ENCODE measurements at regions not wholly inside any gene's neighbourhood (a gene's known extent, or its start where the extent isn't known, plus 50 kb on each side); places are given as distances from the start of the nearest gene placed in this dataset.
"Not testable (repeated sequence)": the region's sequence is repeated elsewhere in the genome, so short reads cannot be mapped to it uniquely, and the experiment has no call there.

DNA sequence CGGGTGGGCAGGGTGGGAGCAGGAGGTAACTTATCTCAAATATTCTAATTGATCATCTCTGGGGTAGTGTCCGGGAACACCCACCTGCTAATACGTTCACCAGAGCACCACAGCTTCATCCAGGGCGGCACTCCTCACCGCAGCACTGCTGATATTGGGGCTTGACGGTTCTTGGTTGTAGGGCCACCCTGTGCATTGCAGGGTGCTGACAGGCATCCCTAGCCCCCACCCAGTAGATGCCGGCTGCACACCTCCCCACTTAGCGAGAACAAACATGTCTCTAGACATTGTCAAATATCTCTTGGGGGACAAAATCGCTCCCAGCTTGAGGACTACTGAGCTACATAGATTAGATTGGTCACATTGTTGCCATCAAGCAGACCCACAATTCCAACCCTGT is 73.9 kb upstream of the WASF3 start:
- no peak for FAIRE-seq

GRCh38 chr13:26484196-26484595 is 73.3 kb upstream of the WASF3 start:
- no peak for DNase-seq (ENCODE audit: low spot score)
- no peak for FAIRE-seq

More for the DNA sequence above, 73.9 kb upstream of the WASF3 start:
- DNase-seq (ENCODE audit: low spot score), result no peak

- FAIRE-seq (no peak), DNase-seq (ENCODE audit: low spot score) (no peak)
These were observed 72.2 kb upstream of the WASF3 start for GRCh38 chr13:26485288-26485687.

DNA sequence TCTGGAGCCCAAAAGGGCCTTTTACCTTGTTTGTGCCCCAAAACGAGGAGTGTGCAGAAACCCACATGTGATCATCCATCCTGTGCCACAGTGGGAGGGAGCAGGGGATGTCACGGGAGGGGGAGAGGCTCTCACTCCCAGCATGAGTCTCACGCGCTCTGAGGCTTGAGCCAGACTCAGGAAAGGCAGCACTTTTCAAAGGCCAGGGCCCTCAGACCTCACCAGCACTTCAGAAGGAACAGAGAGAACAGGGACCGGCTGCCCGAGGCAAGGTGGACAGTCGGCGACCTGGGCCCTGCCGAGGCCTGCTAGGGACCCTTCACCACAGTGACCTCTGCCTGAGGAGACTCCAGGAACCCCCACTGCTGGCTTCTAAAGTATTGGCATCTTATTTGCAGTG is 71.7 kb upstream of the WASF3 start:
- DNase-seq (ENCODE audit: low spot score) (no peak), FAIRE-seq (no peak)

DNA sequence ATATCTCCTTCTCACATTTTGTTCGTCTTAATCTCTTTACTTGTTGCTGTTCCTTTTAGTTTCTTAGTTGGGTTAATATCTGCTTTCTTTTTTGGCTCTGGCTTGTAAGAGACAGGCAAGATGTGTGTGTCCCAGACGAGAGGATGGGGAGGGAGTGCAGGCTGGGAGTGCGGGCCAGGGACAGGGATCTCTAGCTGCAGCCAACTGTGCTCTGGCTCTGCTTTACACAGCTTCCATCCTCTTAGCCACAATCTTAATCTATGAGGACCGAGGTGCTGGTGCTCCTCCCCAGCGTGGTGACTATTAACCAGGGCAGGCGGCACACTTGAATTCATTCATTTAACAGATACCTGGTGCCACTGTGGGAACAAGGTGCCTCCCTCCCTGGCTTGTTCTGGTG is 70.9 kb upstream of the WASF3 start:
- FAIRE-seq, result no peak
- DNase-seq (ENCODE audit: low spot score), result no peak

DNA sequence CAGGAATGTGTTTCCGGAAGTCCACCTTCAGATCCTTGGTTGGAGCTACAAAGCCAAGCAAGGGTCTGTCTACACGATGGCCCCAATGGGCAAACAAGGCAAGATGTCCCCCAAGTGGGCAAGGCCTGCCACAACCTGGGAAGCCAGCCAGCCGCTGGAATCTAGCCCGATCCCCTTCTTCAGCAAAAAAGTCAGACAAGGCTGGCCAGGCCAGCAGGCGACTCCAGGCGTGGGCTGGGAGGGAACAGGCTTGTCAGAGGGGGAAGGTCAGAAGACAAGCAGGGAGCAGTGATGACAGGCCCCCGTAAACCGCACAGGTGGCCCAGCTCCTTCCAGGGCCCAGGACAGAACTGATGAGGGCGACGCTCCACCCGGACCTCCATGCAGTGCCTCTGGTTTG is 69.7 kb upstream of the WASF3 start:
- FAIRE-seq, result no peak
- no peak for DNase-seq (ENCODE audit: low spot score)

DNA sequence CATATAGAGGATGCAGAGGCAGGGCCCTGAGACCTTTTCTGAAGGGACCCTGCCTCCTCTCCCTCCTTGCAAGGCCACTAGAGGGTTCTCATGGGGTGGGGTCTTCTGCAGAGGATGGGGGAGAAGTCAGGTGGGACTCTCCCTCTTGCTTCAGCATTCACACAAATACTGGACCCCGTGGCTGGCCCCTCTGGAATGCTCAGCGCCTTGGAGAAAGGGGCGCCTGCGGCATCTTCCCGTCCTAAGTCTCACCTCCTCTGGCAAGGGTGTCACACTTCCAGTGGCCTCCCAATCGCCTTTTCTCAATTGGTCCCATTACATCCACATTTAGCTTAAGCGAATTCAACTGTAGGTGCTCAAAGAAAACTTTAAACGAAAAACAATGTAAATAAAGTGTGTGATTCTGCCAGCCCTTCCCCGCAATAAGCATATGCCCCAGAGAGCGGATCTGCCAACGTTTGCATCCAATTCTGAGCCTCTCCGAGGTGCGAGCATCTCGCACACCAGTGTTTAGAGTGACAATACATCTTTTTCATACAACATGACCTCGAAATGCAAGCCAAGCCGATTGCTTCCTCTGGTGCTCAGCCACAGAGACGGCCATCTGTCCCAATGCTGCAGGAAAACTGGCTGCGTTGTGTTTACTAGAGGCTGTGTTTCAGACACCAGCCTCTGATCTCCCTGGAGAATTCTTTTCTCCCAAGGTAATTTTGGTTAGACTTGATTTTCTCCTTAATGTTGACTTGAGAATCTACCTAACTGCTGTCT is 69.1 kb upstream of the WASF3 start:
- FAIRE-seq, result no peak
- no peak for DNase-seq (ENCODE audit: low spot score)

GRCh38 chr13:26492301-26492700 is 65.2 kb upstream of the WASF3 start:
- not testable (repeated sequence) for DNase-seq (ENCODE audit: low spot score); FAIRE-seq

- no peak for FAIRE-seq
- DNase-seq (ENCODE audit: low spot score), result no peak
These were observed 62.8 kb upstream of the WASF3 start for GRCh38 chr13:26494571-26495195.

- FAIRE-seq, result no peak
- DNase-seq (ENCODE audit: low spot score), result no peak
These were observed 61.7 kb upstream of the WASF3 start for GRCh38 chr13:26495750-26496149.

GRCh38 chr13:26497968-26498511 is 59.4 kb upstream of the WASF3 start:
- DNase-seq (ENCODE audit: low spot score) (peak; percentile 13), FAIRE-seq (no peak)

DNA sequence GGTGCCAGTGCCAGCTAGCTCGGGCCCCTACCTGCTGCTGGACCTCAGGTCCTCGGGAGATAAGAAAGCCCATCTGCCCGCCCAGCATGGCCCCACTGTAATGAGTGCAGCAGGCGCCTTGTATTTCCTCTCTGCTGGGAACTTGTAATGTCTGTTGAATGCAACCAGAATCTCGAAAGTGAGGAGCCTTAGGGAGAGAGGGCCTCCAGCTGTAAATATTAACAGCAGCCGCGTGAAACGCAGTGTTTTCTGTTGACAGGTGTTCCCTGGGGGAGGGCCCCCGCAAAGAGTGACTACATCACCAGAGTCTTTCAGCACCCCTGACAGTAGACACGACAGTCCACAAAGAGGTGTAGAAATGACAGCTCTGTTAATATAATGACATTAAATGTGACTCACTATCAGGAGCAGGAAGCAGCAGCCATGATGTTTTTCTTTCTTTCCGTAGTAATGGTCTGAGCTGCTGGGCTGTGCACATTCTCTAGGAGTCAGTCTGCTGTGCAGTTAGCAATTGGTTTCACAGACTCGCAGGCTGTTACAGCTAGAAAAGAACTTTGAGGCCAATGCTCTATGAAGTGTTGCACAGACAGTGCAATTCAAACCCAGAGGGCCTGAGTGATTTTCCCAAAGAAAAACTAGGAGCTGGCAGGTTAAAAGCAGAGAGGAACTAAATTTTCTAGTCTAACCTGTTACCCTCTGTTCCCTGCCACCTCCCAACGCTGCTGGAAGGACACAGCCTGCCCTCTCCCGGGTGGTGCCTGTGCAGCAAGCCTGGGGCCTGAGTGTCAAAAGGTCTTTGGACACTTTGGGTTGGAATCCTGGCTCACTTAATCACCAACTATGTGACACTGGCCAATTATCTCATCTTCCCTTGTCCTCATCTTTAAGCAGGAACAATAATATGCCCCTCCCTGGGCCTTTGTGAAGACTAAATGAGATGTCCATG is 58.6 kb upstream of the WASF3 start:
- no peak for FAIRE-seq
- DNase-seq (ENCODE audit: low spot score), result no peak

DNA sequence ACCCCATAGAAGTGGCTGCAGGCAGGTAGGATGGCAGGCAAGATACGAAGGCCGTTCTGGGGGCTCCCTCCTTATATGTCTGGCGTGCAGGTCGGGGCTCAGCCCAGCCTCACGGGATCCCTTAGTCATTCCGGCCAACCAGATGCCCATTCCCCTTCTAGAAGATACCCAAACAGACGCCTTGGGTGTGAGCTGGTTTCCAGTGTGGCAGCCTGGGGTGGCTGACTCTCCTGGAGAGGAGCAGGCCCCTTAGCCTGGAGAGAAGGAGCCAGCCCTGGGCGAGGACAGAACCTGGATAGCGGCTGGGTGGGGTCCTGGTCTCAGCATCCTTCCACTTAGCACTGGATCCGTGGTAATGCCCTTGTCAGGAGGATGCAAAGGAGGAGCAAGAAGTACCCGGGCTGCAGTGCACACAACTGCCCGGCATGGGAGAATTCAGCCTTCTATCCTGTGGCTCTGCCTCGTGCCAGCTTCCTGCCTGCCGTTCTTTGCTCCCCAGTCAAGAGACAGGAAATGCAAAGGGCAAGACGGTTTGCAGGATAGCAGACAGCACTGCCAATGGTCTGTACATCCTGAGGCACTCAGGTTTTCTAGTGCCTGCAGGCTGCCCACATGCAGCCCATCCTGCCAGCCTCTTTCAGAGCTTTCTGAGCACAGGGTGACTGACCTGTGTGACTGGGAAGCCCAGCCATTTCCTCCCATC is 56.7 kb upstream of the WASF3 start:
- DNase-seq (ENCODE audit: low spot score) (no peak), FAIRE-seq (no peak)

DNA sequence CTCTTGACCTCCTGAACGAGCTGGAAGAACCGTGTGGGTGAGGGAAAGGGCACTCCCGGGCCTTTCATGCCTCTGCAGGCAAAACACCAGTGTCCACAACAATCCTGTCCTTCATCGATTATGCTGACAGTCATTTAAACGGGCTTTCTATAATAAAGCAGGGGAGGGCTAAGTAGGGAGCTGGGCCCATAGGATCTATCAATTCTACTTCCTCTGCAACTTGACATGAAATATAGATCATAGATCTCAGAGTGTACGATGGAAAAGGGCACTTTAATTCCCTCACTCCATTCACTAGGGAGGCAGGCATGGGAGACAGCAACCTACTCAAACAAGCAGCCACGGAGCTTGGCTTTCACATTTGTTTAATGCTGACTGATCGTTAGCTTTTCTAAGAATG is 55.8 kb upstream of the WASF3 start:
- DNase-seq (ENCODE audit: low spot score) (no peak), FAIRE-seq (no peak)

DNA sequence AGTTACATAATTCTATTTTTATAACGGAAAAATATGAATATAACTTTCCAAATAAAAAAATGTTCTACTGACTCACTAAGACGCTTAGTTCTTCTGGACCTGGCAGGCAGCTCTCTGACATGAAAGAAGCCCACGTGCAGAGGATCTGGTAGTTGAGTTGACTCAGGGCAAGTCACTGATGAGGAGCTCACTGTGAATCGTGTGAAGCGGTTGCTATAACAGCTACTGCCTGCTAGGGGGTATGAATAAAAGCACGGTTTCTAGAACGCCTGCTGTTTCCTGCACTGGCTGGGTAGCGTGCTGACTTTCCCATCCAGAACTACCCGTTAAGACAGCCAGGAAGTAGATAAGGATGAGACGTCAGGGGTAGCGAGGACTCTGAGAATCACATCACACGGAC is 54.7 kb upstream of the WASF3 start:
- DNase-seq (ENCODE audit: low spot score) (no peak), FAIRE-seq (no peak)

GRCh38 chr13:26503826-26504594 is 53.5 kb upstream of the WASF3 start:
- FAIRE-seq (no peak), DNase-seq (ENCODE audit: low spot score) (no peak)
